GM12878 (cell line): ENCODE measurements at regions not wholly inside any gene's neighbourhood (a gene's known extent, or its start where the extent isn't known, plus 50 kb on each side); places are given as distances from the start of the nearest gene placed in this dataset.

ENCODE experiments used
- ATAC-seq: fragments of 200-7000 bp; cut with Tn5 transposase; 3 replicates; pipeline ENCODE4 v1.9.1; 2020; ENCODE audit warnings: mild to moderate bottlenecking, moderate library complexity
- BruUV-seq: library from RNA; stranded (reverse); fragments of 400-500 nt; replicated peaks from 2 replicates; lab custom pipeline; 2021; lab: Mats Ljungman, UMichigan
- CTCF ChIA-PET: fragments of 300-600 bp; sonication (Branson Sonifier 250); formaldehyde crosslinking; extraction: SDS; loops from one replicate; lab custom pipeline; 2021; ENCODE audit warnings: inconsistent platforms; lab: Yijun Ruan, JAX
- POLR2A ChIA-PET: fragments of 350-600 bp; formaldehyde crosslinking; extraction: SDS; loops from one replicate; lab custom pipeline; 2021; ENCODE audit warnings: inconsistent platforms; lab: Charles Lee
- RAD21 ChIA-PET: fragments of 300-600 bp; sonication (Branson Sonifier 250); formaldehyde crosslinking; loops from one replicate; lab custom pipeline; 2023; ENCODE audit warnings: antibody characterized with exemption; ENCODE audit not compliant: unreplicated experiment; lab: Charles Lee
- SMC1A ChIA-PET: fragments of 300-600 bp; sonication (Branson Sonifier 250); formaldehyde crosslinking; loops from one replicate; lab custom pipeline; 2023; ENCODE audit not compliant: unreplicated experiment, uncharacterized antibody; lab: Charles Lee
- DNase-seq: peaks from one replicate; pipeline ENCODE4 v3.0.0-alpha.2; 2011; ENCODE audit warnings: low read depth, low spot score
- FAIRE-seq: peaks from 3 replicates; lab custom pipeline; 2011; peaks lifted over from hg19 to GRCh38; lab: Jason Lieb, UNC
- H2AFZ ChIP-seq: 2 replicates; pipeline ENCODE4 v1.6.0; 2011; ENCODE audit warnings: low read depth, low read length, control low read depth; ENCODE audit not compliant: control insufficient read depth
- H3K27ac ChIP-seq: 2 replicates; pipeline ENCODE4 v1.5.1; 2011; ENCODE audit warnings: control low read depth; ENCODE audit not compliant: control insufficient read depth, insufficient read depth
- H3K27me3 ChIP-seq, 2 experiments: replicated peaks in 1 of 2; 2 replicates each; pipeline versions ENCODE4 v1.6.0 to v1.6.1; 2011; ENCODE audit warnings: low read length in 1 of 2; ENCODE audit not compliant: control insufficient read depth in 2 of 2, insufficient read depth in 2 of 2
- H3K36me3 ChIP-seq, 2 experiments: 2 replicates each; pipeline ENCODE4 v1.5.1; 2011; ENCODE audit warnings: low read length in 1 of 2; ENCODE audit not compliant: control insufficient read depth in 2 of 2, insufficient read depth in 2 of 2
- H3K4me1 ChIP-seq: 2 replicates; pipeline ENCODE4 v1.6.1; 2011; ENCODE audit warnings: mild to moderate bottlenecking, low read length, moderate library complexity, mixed read lengths; ENCODE audit not compliant: control insufficient read depth, insufficient read depth
- H3K4me2 ChIP-seq: 2 replicates; pipeline ENCODE4 v1.6.0; 2011; ENCODE audit warnings: control low read depth; ENCODE audit not compliant: control insufficient read depth, insufficient read depth
- H3K4me3 ChIP-seq: fragments of 200-600 bp; sonication (generic); 2 replicates; pipeline ENCODE4 v1.5.1; 2016
- H3K79me2 ChIP-seq: 2 replicates; pipeline ENCODE4 v1.6.0; 2011; ENCODE audit warnings: low read length; ENCODE audit not compliant: control insufficient read depth, insufficient read depth
- H3K9ac ChIP-seq: 2 replicates; pipeline ENCODE4 v1.8.0; 2011; ENCODE audit warnings: low read length, control low read depth, mixed read lengths; ENCODE audit not compliant: control insufficient read depth, insufficient read depth
- H3K9me3 ChIP-seq: replicated peaks from 3 replicates; pipeline ENCODE4 v1.5.1; 2011; ENCODE audit warnings: mild to moderate bottlenecking, low read length; ENCODE audit not compliant: control insufficient read depth, insufficient read depth
- H4K20me1 ChIP-seq: 2 replicates; pipeline ENCODE4 v1.6.0; 2011; ENCODE audit not compliant: control insufficient read depth, insufficient read depth
- CEBPB ChIP-seq, 2 experiments: fragments of 150-350 bp in 1 of 2; IDR thresholded peaks; 2 replicates each; pipeline ENCODE4 v1.6.1; 2012 to 2014; ENCODE audit warnings: low read depth in 2 of 2, low read length in 2 of 2, borderline replicate concordance in 1 of 2, inconsistent platforms in 1 of 2
- GATAD2B ChIP-seq: fragments of 450-650 bp; conservative IDR thresholded peaks from 2 replicates; pipeline ENCODE4 v1.6.1; 2017; ENCODE audit warnings: low read depth, mild to moderate bottlenecking, moderate library complexity
- PAX5 ChIP-seq: IDR thresholded peaks from 2 replicates; pipeline ENCODE4 v1.6.1; 2011; ENCODE audit warnings: low read depth, low read length, borderline replicate concordance
- PAX8 ChIP-seq: fragments of 450-650 bp; IDR thresholded peaks from 2 replicates; pipeline ENCODE4 v1.6.1; 2017; ENCODE audit warnings: mild to moderate bottlenecking, moderate library complexity
- POLR2A ChIP-seq: IDR thresholded peaks from 2 replicates; pipeline ENCODE4 v1.6.1; 2011; ENCODE audit warnings: low read depth, mild to moderate bottlenecking, low read length
- RAD21 ChIP-seq: IDR thresholded peaks from 2 replicates; pipeline ENCODE4 v1.6.1; 2011; ENCODE audit warnings: mild to moderate bottlenecking, low read depth, low read length, moderate library complexity; ENCODE audit not compliant: insufficient read depth
- WRNIP1 ChIP-seq: IDR thresholded peaks from 2 replicates; pipeline ENCODE4 v1.6.1; 2011; ENCODE audit warnings: low read depth, low read length, improper control_type of control experiment, borderline replicate concordance
- ZNF207 ChIP-seq: fragments of 450-650 bp; IDR thresholded peaks from 2 replicates; pipeline ENCODE4 v1.6.1; 2014; ENCODE audit warnings: antibody characterized with exemption, mild to moderate bottlenecking, borderline replicate concordance
- WGBS: methylation state at CpG from one replicate; pipeline ENCODE4 v1.1.6; 2016; ENCODE audit warnings: low lambda C conversion rate; ENCODE audit not compliant: insufficient replicate concordance, insufficient coverage; ENCODE audit errors: missing lambda C conversion rate; 5-methylcytosine and 5-hydroxymethylcytosine counted together
- in situ Hi-C: fragments of 300-500 bp; cut with MboI; formaldehyde crosslinking; loops from 9 replicates; pipeline ENCODE4 v1.14.3; 2018; ENCODE audit warnings: mixed read lengths
- intact Hi-C: fragments of 100-400 bp; cut with micrococcal nuclease; formaldehyde crosslinking; loops from one replicate; pipeline ENCODE4 v1.14.2; 2022; ENCODE audit not compliant: unreplicated experiment
- TF ChIP-seq, protein P1 (sequence below): fragments of 450-650 bp; IDR thresholded peaks from 2 replicates; pipeline ENCODE4 v1.6.1; 2016; ENCODE audit warnings: mild to moderate bottlenecking, moderate library complexity, borderline replicate concordance
- TF ChIP-seq, protein P2 (sequence below): fragments of 450-650 bp; IDR thresholded peaks from 2 replicates; pipeline ENCODE4 v1.6.1; 2018; ENCODE audit warnings: mild to moderate bottlenecking, low read depth, moderate library complexity; ENCODE audit not compliant: partially characterized antibody
- TF ChIP-seq, protein P3 (sequence below): IDR thresholded peaks from 2 replicates; pipeline ENCODE4 v1.6.1; 2012; ENCODE audit warnings: improper control_type of control experiment, low read depth, low read length; ENCODE audit not compliant: insufficient replicate concordance

DNA sequence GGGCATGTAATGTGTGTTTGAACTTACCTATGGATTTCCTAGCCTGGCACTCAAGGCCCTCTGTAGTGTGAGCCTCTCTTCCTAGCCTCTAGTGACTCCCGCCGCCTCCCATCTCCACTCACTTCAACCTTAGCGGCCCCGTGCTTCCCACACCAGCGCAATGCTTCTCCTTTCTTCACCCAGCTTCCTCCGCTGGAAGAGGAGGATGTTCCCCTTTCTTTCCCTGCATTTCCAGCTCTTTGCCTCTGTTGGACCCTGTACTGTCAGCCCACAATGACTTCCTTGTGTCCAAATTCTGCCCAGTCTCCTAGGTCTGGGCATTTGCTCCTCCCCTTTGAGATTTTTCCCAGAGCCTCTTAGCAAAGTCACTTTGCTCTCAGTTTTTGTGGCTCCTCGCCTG, 138.1 kb upstream of the IRF2BP2 start:
- H3K4me1 ChIP-seq, result no peaks in the 10 kb centered on the region
- H3K9me3 ChIP-seq, result no peaks in the 10 kb centered on the region
- RAD21 ChIA-PET, result interaction anchor here (1.4 kb wide), 1 partner anchor 24 kb away, joined by 4 read pairs; no protein-coding TSS in a partner anchor
- no TSS peak for BruUV-seq
- FAIRE-seq (no peak), DNase-seq (no peak), ATAC-seq (no peak)
- H3K4me3 ChIP-seq, result no peak overlapping the region
- WGBS, result 84% methylated on average over 7 of the region's 7 CpGs
- intact Hi-C loops, result no loop called here
- no peak overlapping the region for H3K9ac ChIP-seq
- no peak overlapping the region for H3K27ac ChIP-seq
- H3K4me2 ChIP-seq, result no peak overlapping the region
- POLR2A ChIA-PET, result interaction anchor here (1.2 kb wide), 1 partner anchor 9 kb away, joined by 3 read pairs; no protein-coding TSS in a partner anchor
- CTCF ChIA-PET, result no interaction called here
- in situ Hi-C loops, result loop anchor here (25.0 kb wide), 1 partner anchor 89 kb away; no protein-coding TSS in a partner anchor
- no peaks in the 10 kb centered on the region for H3K27me3 ChIP-seq
- no peak overlapping the region for H2AFZ ChIP-seq
- H3K36me3 ChIP-seq, result no peaks in the 10 kb centered on the region
- SMC1A ChIA-PET, result no interaction called here
- H3K79me2 ChIP-seq, result no peaks in the 10 kb centered on the region
- H4K20me1 ChIP-seq, result no peaks in the 10 kb centered on the region
- no peak for TF ChIP-seq CEBPB (IDR thresholded peaks at IDR 0.05; ENCODE audit: borderline replicate concordance in 1 of 2, low read depth in 2 of 2, low read length in 2 of 2)
- no peak for TF ChIP-seq WRNIP1
- TF ChIP-seq, protein P1, sequence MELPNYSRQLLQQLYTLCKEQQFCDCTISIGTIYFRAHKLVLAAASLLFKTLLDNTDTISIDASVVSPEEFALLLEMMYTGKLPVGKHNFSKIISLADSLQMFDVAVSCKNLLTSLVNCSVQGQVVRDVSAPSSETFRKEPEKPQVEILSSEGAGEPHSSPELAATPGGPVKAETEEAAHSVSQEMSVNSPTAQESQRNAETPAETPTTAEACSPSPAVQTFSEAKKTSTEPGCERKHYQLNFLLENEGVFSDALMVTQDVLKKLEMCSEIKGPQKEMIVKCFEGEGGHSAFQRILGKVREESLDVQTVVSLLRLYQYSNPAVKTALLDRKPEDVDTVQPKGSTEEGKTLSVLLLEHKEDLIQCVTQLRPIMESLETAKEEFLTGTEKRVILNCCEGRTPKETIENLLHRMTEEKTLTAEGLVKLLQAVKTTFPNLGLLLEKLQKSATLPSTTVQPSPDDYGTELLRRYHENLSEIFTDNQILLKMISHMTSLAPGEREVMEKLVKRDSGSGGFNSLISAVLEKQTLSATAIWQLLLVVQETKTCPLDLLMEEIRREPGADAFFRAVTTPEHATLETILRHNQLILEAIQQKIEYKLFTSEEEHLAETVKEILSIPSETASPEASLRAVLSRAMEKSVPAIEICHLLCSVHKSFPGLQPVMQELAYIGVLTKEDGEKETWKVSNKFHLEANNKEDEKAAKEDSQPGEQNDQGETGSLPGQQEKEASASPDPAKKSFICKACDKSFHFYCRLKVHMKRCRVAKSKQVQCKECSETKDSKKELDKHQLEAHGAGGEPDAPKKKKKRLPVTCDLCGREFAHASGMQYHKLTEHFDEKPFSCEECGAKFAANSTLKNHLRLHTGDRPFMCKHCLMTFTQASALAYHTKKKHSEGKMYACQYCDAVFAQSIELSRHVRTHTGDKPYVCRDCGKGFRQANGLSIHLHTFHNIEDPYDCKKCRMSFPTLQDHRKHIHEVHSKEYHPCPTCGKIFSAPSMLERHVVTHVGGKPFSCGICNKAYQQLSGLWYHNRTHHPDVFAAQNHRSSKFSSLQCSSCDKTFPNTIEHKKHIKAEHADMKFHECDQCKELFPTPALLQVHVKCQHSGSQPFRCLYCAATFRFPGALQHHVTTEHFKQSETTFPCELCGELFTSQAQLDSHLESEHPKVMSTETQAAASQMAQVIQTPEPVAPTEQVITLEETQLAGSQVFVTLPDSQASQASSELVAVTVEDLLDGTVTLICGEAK, result no peak
- TF ChIP-seq PAX8, result no peak
- no peak for TF ChIP-seq RAD21
- TF ChIP-seq ZNF207, result no peak
- no peak for TF ChIP-seq GATAD2B
- TF ChIP-seq, protein P2, sequence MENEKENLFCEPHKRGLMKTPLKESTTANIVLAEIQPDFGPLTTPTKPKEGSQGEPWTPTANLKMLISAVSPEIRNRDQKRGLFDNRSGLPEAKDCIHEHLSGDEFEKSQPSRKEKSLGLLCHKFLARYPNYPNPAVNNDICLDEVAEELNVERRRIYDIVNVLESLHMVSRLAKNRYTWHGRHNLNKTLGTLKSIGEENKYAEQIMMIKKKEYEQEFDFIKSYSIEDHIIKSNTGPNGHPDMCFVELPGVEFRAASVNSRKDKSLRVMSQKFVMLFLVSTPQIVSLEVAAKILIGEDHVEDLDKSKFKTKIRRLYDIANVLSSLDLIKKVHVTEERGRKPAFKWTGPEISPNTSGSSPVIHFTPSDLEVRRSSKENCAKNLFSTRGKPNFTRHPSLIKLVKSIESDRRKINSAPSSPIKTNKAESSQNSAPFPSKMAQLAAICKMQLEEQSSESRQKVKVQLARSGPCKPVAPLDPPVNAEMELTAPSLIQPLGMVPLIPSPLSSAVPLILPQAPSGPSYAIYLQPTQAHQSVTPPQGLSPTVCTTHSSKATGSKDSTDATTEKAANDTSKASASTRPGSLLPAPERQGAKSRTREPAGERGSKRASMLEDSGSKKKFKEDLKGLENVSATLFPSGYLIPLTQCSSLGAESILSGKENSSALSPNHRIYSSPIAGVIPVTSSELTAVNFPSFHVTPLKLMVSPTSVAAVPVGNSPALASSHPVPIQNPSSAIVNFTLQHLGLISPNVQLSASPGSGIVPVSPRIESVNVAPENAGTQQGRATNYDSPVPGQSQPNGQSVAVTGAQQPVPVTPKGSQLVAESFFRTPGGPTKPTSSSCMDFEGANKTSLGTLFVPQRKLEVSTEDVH, result no peak
- TF ChIP-seq POLR2A, result no peak
- TF ChIP-seq, protein P3, sequence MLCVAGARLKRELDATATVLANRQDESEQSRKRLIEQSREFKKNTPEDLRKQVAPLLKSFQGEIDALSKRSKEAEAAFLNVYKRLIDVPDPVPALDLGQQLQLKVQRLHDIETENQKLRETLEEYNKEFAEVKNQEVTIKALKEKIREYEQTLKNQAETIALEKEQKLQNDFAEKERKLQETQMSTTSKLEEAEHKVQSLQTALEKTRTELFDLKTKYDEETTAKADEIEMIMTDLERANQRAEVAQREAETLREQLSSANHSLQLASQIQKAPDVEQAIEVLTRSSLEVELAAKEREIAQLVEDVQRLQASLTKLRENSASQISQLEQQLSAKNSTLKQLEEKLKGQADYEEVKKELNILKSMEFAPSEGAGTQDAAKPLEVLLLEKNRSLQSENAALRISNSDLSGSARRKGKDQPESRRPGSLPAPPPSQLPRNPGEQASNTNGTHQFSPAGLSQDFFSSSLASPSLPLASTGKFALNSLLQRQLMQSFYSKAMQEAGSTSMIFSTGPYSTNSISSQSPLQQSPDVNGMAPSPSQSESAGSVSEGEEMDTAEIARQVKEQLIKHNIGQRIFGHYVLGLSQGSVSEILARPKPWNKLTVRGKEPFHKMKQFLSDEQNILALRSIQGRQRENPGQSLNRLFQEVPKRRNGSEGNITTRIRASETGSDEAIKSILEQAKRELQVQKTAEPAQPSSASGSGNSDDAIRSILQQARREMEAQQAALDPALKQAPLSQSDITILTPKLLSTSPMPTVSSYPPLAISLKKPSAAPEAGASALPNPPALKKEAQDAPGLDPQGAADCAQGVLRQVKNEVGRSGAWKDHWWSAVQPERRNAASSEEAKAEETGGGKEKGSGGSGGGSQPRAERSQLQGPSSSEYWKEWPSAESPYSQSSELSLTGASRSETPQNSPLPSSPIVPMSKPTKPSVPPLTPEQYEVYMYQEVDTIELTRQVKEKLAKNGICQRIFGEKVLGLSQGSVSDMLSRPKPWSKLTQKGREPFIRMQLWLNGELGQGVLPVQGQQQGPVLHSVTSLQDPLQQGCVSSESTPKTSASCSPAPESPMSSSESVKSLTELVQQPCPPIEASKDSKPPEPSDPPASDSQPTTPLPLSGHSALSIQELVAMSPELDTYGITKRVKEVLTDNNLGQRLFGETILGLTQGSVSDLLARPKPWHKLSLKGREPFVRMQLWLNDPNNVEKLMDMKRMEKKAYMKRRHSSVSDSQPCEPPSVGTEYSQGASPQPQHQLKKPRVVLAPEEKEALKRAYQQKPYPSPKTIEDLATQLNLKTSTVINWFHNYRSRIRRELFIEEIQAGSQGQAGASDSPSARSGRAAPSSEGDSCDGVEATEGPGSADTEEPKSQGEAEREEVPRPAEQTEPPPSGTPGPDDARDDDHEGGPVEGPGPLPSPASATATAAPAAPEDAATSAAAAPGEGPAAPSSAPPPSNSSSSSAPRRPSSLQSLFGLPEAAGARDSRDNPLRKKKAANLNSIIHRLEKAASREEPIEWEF, result no peak
- no peak for TF ChIP-seq PAX5
